ENCODE measurements at regions not wholly inside any gene's neighbourhood (a gene's known extent, or its start where the extent isn't known, plus 50 kb on each side); places are given as distances from the start of the nearest gene placed in this dataset.

DNA sequence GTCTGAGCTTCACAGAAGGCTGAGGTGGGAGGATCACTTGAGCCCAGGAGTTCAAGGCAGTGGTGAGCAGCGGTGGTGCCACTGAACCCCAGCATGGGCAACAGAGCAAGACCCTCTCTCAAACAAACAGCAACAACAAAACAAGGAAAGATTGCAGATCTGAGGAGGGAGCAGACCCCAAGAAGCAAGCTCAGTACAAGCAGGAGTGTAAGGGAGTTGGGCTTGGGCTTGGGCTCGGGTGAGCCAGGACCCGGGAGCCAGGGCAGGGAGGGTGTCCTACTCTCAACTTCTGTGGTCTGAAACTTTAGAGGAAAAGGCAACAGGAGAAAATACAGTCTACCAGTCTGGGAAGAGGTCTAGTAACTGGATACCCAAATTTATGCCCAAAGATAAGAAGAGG, 92.0 kb upstream of the RAB12 start:
- TF ChIP-seq, protein P1, sequence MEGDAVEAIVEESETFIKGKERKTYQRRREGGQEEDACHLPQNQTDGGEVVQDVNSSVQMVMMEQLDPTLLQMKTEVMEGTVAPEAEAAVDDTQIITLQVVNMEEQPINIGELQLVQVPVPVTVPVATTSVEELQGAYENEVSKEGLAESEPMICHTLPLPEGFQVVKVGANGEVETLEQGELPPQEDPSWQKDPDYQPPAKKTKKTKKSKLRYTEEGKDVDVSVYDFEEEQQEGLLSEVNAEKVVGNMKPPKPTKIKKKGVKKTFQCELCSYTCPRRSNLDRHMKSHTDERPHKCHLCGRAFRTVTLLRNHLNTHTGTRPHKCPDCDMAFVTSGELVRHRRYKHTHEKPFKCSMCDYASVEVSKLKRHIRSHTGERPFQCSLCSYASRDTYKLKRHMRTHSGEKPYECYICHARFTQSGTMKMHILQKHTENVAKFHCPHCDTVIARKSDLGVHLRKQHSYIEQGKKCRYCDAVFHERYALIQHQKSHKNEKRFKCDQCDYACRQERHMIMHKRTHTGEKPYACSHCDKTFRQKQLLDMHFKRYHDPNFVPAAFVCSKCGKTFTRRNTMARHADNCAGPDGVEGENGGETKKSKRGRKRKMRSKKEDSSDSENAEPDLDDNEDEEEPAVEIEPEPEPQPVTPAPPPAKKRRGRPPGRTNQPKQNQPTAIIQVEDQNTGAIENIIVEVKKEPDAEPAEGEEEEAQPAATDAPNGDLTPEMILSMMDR (IDR thresholded peaks at IDR 0.05), result no peak
- TF ChIP-seq POLR2A (IDR thresholded peaks at IDR 0.05), result no peak

All from uterus (tissue), 2 donors.